SU-DHL-6 (cell line): ENCODE measurements at regions not wholly inside any gene's neighbourhood (a gene's known extent, or its start where the extent isn't known, plus 50 kb on each side); places are given as distances from the start of the nearest gene placed in this dataset.

Experiments used
- EZH2phosphoT487 ChIP-seq: fragments of 200-600 bp; sonication (generic), shearing (Covaris generic); conservative IDR thresholded peaks from 2 replicates; pipeline ENCODE4 v1.6.1; 2018; ENCODE audit warnings: mild to moderate bottlenecking, antibody characterized with exemption, low read length, moderate library complexity, mixed read lengths
- TF ChIP-seq, protein P1 (sequence below): fragments of 200-600 bp; sonication (generic); IDR thresholded peaks from one replicate; pipeline ENCODE4 v1.5.1; 2017; ENCODE audit warnings: antibody characterized with exemption, mild to moderate bottlenecking, low read length, moderate library complexity; ENCODE audit not compliant: insufficient read depth, poor library complexity, severe bottlenecking

DNA sequence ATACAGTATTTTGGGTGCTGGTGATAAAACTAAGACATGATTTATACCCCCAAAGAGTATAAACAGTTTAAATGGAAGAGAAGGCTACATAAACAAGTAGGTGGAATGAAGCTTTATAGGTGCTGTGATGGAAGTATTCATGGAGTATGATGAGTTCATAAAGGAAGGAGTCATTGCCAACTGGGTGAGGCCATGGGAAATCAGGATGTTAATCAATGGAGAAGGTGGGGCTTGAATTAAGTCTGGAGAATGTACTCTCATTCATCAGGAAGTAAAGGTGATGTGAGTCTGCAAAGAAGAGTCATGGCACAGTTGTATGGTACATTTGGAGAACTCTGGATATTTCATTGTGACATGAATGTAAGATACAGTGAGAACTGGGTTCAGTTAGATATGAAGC lies 147.5 kb upstream of the MME start:
- TF ChIP-seq, protein P1, sequence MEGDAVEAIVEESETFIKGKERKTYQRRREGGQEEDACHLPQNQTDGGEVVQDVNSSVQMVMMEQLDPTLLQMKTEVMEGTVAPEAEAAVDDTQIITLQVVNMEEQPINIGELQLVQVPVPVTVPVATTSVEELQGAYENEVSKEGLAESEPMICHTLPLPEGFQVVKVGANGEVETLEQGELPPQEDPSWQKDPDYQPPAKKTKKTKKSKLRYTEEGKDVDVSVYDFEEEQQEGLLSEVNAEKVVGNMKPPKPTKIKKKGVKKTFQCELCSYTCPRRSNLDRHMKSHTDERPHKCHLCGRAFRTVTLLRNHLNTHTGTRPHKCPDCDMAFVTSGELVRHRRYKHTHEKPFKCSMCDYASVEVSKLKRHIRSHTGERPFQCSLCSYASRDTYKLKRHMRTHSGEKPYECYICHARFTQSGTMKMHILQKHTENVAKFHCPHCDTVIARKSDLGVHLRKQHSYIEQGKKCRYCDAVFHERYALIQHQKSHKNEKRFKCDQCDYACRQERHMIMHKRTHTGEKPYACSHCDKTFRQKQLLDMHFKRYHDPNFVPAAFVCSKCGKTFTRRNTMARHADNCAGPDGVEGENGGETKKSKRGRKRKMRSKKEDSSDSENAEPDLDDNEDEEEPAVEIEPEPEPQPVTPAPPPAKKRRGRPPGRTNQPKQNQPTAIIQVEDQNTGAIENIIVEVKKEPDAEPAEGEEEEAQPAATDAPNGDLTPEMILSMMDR, result no peak
- TF ChIP-seq EZH2phosphoT487, result no peak
